ENCODE measurements at regions not wholly inside any gene's neighbourhood (a gene's known extent, or its start where the extent isn't known, plus 50 kb on each side); places are given as distances from the start of the nearest gene placed in this dataset.

DNA sequence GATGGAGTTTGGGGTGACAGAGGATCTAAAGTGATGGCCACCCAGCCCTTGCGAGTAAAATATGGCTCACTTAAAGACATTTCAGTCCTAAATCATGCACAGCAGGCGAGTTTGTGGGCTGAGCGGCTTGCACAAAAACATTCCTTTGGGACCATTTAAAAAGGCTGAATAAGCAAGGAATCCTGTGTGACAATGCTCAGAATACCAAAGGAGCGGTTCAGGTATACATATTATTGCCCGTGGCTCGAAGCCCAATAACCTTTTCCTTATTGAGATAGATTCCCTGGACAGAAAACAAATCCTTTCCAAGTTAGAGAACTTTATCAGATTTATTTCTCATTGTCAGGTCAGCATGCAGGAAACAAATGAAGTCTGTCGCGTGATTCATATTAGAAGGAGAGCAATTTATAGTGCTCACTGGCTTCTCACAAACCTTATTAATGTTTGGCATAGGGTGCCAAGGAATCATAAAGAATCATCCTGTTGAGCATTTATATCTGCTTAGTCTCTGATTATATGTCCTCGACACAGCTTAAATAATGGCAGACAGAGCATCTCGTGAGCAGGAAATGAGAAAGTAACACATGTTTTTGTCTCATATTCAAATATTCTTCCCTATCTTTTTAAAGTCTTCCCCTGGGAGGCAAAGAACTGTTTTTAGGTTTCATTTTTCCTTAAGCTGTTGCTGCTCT, 121.3 kb downstream of the TRMT11 start:
- no peaks in the 10 kb centered on the region for H3K4me1 ChIP-seq (ENCODE audit: control insufficient read depth, extremely low read depth, insufficient read depth, low read length)
- H3K9ac ChIP-seq (ENCODE audit: insufficient read depth, low read length), result no peak overlapping the region
- H3K36me3 ChIP-seq (ENCODE audit: control insufficient read depth, insufficient read depth, low read length), result no peaks in the 10 kb centered on the region
- H4K20me1 ChIP-seq (ENCODE audit: control insufficient read depth, extremely low read depth, insufficient read depth, low read length), result no peaks in the 10 kb centered on the region
- H3K4me3 ChIP-seq (replicated peaks in 1 of 4; ENCODE audit: control extremely low read depth in 1 of 4, insufficient read depth in 1 of 4, low read depth in 3 of 4, low read length in 4 of 4), result no peak overlapping the region
- no peak for TF ChIP-seq EZH2 (IDR thresholded peaks at IDR 0.05; ENCODE audit: low read length, missing control alignments)
- TF ChIP-seq, protein P1, sequence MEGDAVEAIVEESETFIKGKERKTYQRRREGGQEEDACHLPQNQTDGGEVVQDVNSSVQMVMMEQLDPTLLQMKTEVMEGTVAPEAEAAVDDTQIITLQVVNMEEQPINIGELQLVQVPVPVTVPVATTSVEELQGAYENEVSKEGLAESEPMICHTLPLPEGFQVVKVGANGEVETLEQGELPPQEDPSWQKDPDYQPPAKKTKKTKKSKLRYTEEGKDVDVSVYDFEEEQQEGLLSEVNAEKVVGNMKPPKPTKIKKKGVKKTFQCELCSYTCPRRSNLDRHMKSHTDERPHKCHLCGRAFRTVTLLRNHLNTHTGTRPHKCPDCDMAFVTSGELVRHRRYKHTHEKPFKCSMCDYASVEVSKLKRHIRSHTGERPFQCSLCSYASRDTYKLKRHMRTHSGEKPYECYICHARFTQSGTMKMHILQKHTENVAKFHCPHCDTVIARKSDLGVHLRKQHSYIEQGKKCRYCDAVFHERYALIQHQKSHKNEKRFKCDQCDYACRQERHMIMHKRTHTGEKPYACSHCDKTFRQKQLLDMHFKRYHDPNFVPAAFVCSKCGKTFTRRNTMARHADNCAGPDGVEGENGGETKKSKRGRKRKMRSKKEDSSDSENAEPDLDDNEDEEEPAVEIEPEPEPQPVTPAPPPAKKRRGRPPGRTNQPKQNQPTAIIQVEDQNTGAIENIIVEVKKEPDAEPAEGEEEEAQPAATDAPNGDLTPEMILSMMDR (conservative IDR thresholded peaks at IDR 0.05 in 1 of 2, IDR thresholded peaks at IDR 0.05 in 1 of 2; ENCODE audit: low read depth in 1 of 2, low read length in 2 of 2), result no peak
- H3K9me3 ChIP-seq (ENCODE audit: control insufficient read depth, insufficient read depth, low read depth, low read length), result no peaks in the 10 kb centered on the region
- no peaks in the 10 kb centered on the region for H3K79me2 ChIP-seq (ENCODE audit: control insufficient read depth, insufficient read depth, low read length)
- DNase-seq (ENCODE audit: low read depth in 2 of 2), result peak in 1 of 2 donors; percentile 48
- no peaks in the 10 kb centered on the region for H3K27me3 ChIP-seq (ENCODE audit: control insufficient read depth, insufficient read depth, low read length)
- no peak overlapping the region for H3K4me2 ChIP-seq (ENCODE audit: extremely low read depth, insufficient read depth, low read length)
- no peak overlapping the region for H2AFZ ChIP-seq (ENCODE audit: low read length)
- H3K27ac ChIP-seq (ENCODE audit: insufficient read depth, low read length), result no peak overlapping the region

DNA sequence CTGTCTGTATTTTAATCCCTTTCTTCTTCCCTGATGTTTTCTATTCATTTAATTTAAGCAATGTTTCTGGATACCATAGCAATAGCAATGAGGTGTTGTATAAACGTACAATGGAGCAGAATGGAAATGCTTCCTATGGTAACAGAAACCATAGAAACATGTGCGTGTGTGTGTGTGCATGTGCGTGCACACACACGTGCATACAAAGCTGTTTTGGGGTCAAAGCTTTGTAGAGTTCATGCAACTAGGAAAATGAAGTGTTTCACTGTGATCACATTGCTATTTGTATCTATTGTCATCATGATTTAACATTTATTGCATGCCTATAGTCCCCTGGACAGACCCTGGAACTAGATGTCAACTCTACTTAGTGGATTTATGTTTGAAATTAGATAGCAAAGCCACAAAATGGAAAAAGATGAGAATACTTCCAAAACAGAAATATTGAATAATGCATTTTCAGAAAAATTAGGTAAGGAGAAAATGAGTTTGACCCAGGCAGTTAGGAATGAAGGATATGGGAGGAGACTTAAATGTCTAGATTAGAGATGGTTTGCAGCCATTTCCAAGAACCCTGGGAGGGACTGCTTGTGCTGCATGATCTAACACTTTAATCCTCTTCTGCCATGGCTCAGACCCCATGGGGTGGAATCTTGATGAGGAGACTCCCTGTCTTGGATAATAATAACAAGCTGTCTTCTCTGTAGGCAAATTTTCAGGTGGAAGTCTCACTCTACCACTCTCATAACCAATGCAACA, 124.4 kb downstream of the TRMT11 start:
- no peak overlapping the region for H3K4me2 ChIP-seq (ENCODE audit: extremely low read depth, insufficient read depth, low read length)
- no peak overlapping the region for H3K9ac ChIP-seq (ENCODE audit: insufficient read depth, low read length)
- H3K9me3 ChIP-seq (ENCODE audit: control insufficient read depth, insufficient read depth, low read depth, low read length), result no peaks in the 10 kb centered on the region
- no peak overlapping the region for H3K27ac ChIP-seq (ENCODE audit: insufficient read depth, low read length)
- no peaks in the 10 kb centered on the region for H4K20me1 ChIP-seq (ENCODE audit: control insufficient read depth, extremely low read depth, insufficient read depth, low read length)
- no peaks in the 10 kb centered on the region for H3K4me1 ChIP-seq (ENCODE audit: control insufficient read depth, extremely low read depth, insufficient read depth, low read length)
- H3K36me3 ChIP-seq (ENCODE audit: control insufficient read depth, insufficient read depth, low read length), result no peaks in the 10 kb centered on the region
- peak in 1 of 2 donors; percentile 27 for DNase-seq (ENCODE audit: low read depth in 2 of 2)
- TF ChIP-seq, protein P1 (conservative IDR thresholded peaks at IDR 0.05 in 1 of 2, IDR thresholded peaks at IDR 0.05 in 1 of 2; ENCODE audit: low read depth in 1 of 2, low read length in 2 of 2), result no peak
- no peak for TF ChIP-seq EZH2 (IDR thresholded peaks at IDR 0.05; ENCODE audit: low read length, missing control alignments)
- H3K79me2 ChIP-seq (ENCODE audit: control insufficient read depth, insufficient read depth, low read length), result no peaks in the 10 kb centered on the region
- H3K27me3 ChIP-seq (ENCODE audit: control insufficient read depth, insufficient read depth, low read length), result no peaks in the 10 kb centered on the region
- no peak overlapping the region for H3K4me3 ChIP-seq (replicated peaks in 1 of 4; ENCODE audit: control extremely low read depth in 1 of 4, insufficient read depth in 1 of 4, low read depth in 3 of 4, low read length in 4 of 4)
- H2AFZ ChIP-seq (ENCODE audit: low read length), result no peak overlapping the region

DNA sequence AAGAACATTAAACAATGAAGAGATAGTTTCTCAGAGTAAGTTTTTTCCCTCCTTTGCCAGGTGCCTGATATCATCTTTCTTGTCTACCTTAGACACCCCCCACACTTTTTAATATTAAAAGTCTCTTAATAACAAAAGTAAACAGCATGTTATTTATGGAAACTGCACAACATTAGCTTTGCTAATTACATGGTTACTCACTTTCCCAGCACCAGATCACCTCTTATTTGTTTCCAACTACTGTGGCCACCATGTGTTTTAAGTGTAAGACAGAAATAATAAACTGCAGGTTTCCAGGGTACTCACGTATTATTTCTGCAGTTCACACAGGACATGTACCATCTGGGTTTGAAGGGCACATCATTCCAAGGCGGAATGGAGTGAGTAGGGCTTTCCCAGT, 125.0 kb downstream of the TRMT11 start:
- Histone ChIP-seq H3K9ac (ENCODE audit: insufficient read depth, low read length) (no peak overlapping the region), H3K4me2 (ENCODE audit: extremely low read depth, insufficient read depth, low read length) (no peak overlapping the region), H3K36me3 (ENCODE audit: control insufficient read depth, insufficient read depth, low read length) (no peaks in the 10 kb centered on the region), H3K79me2 (ENCODE audit: control insufficient read depth, insufficient read depth, low read length) (no peaks in the 10 kb centered on the region), H3K4me3 (replicated peaks in 1 of 4; ENCODE audit: control extremely low read depth in 1 of 4, insufficient read depth in 1 of 4, low read depth in 3 of 4, low read length in 4 of 4) (no peak overlapping the region), H3K4me1 (ENCODE audit: control insufficient read depth, extremely low read depth, insufficient read depth, low read length) (no peaks in the 10 kb centered on the region), H3K27ac (ENCODE audit: insufficient read depth, low read length) (no peak overlapping the region), H3K9me3 (ENCODE audit: control insufficient read depth, insufficient read depth, low read depth, low read length) (no peaks in the 10 kb centered on the region), H2AFZ (ENCODE audit: low read length) (no peak overlapping the region), H3K27me3 (ENCODE audit: control insufficient read depth, insufficient read depth, low read length) (no peaks in the 10 kb centered on the region), H4K20me1 (ENCODE audit: control insufficient read depth, extremely low read depth, insufficient read depth, low read length) (no peaks in the 10 kb centered on the region)
- DNase-seq (ENCODE audit: low read depth in 2 of 2), result no peak
- TF ChIP-seq, protein P1 (conservative IDR thresholded peaks at IDR 0.05 in 1 of 2, IDR thresholded peaks at IDR 0.05 in 1 of 2; ENCODE audit: low read depth in 1 of 2, low read length in 2 of 2), result no peak
- no peak for TF ChIP-seq EZH2 (IDR thresholded peaks at IDR 0.05; ENCODE audit: low read length, missing control alignments)

Measured in fibroblast of lung (primary cell).